ENCODE measurements at regions not wholly inside any gene's neighbourhood (a gene's known extent, or its start where the extent isn't known, plus 50 kb on each side); places are given as distances from the start of the nearest gene placed in this dataset.
"Not testable (repeated sequence)": the region's sequence is repeated elsewhere in the genome, so short reads cannot be mapped to it uniquely, and the experiment has no call there.

- peak; percentile 63 to 67 for DNase-seq
These were observed 107.2 kb upstream of the FOXA2 start for GRCh38 chr20:22691369-22692118.

- DNase-seq, result no peak
These were observed 107.7 kb upstream of the FOXA2 start for GRCh38 chr20:22692119-22692475.

DNA sequence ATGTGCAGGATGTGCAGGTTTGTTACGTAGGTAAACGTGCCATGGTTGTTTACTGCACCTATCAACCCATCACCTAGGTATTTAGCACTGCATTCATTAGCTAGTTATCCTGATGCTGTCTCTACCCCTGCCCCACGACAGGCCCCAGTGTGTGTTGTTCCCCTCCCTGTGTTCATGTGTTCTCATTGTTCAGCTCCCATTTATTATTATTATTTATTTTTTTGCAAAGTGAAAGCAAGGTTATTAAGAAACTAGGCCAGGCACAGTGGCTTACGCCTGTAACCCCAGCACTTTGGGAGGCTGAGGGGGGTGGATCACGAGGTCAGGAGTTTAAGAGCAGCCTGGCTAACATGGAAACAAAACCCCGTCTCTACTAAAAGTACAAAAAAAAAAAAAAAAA lies 108.2 kb upstream of the FOXA2 start:
- DNase-seq, result not testable (repeated sequence)

DNA sequence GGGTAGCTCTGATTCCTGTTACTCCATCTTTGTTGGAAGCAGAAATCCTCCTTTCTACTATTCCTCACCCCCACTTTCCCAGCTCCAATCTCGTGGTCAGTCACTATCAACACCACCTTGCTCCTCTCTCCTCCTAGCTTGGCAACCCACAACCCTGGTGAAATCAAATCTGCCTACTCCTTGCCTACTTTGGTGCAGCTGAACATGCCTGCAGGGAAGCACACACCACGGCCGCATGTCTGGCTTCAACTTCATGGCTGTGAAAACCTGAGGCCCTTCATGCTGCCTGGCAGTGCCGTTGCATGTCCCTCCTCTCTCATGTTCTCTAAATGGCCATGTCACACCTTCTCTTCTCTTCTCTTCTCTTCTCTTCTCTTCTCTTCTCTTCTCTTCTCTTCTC lies 112.4 kb upstream of the FOXA2 start:
- DNase-seq, result no peak

DNA sequence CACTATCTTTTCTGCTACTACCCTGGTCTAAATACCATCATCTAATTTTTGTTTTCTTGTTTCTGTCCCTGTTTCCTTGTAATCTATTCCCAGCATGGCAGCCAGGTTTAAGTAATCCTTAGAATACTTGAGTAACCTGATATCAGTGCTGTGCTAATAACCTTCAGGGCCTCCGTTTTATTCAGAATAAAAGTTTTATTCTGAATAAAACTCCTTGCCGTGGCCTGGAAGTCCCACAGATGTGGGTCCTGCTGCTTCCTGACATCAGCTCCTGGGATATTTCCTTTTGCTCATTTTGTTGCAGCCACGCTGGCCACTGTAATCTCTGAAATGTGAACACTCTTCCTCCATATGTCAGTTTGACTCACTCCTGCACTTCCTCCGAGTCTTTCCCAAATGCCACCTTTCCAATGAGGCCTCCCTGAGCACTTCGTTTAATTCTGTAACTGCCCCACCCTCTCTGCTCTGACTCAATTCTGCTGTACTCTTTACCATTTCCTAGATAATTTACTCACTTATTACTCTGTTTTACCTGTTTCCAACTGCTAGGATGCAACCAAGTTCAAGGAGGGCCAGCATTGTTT lies 114.0 kb upstream of the FOXA2 start:
- no peak for DNase-seq

GRCh38 chr20:22699396-22699795 lies 115.0 kb upstream of the FOXA2 start:
- DNase-seq, result no peak

DNA sequence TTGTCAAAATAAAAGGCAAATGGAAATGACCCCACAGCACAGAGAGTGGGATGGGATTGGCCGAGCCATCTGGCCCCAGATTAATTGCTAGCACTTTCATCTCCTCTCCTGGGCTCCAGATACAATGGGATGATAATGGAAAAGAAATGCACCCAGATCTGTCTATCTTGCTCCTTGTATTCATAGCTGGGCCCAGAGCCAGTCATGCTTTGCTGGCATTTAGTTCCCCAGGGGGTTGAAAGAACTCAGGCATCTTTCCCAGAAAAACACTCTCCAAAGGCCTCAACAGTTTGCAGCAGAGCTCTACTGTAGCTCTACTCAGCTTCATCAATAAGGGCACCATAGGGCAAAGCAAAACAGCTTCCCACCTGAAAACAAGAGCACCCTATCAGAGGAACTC lies 116.0 kb upstream of the FOXA2 start:
- DNase-seq, result no peak

DNA sequence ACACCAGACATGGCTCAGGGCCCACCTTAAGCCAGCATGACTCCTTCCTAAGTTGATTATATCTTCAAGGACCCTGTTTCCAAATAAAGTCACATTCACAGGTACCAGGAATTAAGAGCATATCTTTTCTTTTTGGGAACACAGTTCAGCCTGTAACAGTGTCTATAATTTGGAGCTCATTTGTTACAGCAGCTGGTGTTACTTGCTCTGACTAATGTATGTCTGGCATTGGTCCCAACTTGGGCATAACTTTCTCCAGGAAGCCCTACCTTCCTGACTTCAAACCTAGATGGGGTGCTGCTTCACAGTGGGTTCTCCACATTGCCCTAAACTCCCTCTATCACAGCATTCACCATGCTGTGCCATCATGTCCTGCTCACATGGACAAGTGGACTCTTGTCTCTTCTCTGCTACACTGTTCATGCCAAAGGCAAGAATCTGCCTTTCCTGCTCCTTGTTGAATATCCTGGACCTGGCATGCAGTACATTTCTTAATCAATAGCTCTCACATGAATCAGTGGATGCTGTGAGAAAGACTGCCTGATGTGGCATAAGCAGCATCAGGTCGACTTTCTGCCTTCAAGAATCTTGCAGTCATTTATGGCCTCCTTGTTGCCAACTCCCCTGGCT lies 117.4 kb upstream of the FOXA2 start:
- DNase-seq, result no peak

- DNase-seq, result no peak
These were observed 119.5 kb upstream of the FOXA2 start for GRCh38 chr20:22703843-22704242.

- DNase-seq, result no peak
These were observed 127.8 kb upstream of the FOXA2 start for GRCh38 chr20:22711971-22712755.

DNA sequence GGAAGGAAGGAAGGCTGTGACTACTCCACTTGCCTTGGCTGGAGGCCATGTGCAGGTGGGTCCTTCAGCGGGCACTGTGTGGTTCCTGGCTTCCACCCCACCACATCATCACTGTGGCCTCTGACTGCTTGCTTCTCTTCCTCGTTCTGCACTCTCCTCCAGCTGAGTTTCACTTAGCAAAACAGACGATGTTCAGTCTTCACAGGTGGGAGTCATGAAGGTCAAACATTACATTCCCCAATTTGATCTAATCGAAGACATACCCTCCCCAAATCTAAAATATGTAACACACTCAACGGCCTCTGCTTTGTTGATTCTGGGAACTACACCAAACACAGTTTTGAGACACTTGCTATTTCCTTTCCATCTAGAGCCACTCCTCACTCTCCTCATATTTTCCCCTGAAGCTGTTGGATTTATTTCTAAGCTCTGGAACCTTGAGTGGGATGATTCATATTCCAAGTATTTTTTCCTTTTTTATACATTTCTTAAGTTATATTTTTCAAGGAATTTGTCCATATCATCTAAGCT lies 132.5 kb upstream of the FOXA2 start:
- no peak for DNase-seq

- no peak for DNase-seq
These were observed 133.1 kb upstream of the FOXA2 start for GRCh38 chr20:22717466-22717865.

DNA sequence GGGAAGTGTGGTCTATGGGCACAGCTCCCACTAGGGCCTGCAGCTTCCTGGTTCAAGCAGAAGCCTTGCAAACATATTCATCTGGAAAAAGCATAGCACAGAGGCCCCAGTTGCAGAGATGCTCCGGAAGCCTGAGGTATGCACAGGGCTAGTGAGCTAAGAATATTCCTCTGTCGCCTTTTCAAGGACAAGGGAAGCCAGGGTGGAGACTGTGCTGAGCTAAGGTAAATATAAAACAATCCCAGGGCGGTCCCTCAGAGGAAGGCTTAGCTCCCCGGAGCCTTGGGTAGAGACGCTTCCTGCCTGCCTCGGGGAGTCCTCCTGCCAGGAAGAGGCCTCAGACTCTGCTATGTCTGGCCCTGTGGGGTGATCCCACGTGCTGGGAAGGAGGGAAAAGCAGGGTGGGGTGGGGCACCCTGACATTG lies 134.8 kb upstream of the FOXA2 start:
- DNase-seq, result no peak

GRCh38 chr20:22720206-22720605 lies 135.8 kb upstream of the FOXA2 start:
- no peak for DNase-seq

GRCh38 chr20:22722811-22723210 lies 138.4 kb upstream of the FOXA2 start:
- no peak for DNase-seq

DNA sequence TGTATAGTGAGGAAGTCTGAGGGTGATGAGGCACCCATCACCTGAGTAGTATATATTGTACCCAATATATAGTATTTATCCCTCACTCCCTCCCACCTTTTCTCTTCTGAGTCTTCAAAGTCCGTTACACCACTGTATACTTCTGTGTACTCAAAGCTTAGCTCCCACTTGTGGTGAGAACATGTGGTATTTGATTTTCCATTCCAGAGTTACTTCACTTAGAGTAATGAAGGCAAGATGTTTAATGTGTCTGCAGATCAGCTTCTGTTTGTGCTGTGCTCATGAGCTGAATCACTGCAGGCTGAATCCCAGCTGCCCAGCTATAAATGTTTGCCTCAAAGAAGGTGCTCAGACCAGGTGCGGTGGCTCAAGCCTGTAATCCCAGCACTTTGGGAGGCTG lies 139.3 kb upstream of the FOXA2 start:
- no peak for DNase-seq

GRCh38 chr20:22728146-22728745 lies 143.9 kb upstream of the FOXA2 start:
- DNase-seq, result no peak

DNA sequence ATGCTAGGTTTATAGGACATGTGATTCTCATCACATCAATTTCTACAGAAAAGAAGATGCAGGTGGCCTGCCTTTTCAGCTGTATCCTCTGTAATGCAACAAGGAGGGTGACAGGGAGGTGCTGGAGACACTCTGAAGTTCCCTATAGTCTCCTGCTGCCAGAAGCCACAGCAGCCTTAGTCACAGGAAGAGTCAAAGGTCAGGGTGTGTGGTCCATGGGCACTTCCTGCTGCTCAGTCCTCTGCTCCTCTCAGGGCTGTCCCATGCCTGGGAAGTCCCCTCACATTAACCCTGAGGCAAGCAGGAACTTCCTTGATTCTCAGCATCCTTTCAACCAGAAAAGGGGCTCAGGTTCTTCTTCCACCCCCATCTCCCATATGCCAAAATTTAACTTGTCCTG lies 144.8 kb upstream of the FOXA2 start:
- no peak for DNase-seq

GRCh38 chr20:22729616-22730236 lies 145.4 kb upstream of the FOXA2 start:
- no peak for DNase-seq

DNA sequence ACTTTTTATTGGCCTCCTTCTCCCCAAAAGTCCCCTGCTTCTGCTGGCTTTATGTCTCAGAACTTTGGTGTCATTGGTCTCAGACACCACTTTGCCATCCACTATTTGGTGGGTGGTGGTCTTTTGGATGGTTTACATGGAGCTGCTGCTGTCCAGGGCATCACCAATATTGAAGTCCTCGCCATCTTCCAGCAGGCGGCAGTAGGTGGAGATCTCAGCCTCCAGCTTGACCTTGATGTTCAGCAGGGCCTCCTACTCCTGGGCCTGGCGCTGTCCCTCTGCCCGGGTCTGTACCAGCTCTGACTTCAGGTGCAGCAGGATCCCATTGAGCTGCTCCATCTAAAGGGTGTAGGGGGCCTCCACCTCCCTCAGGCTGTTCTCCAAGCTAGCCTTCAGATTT lies 148.4 kb upstream of the FOXA2 start:
- DNase-seq, result no peak

- DNase-seq, result peak in 1 of 2 experiments; percentile 16
These were observed 150.7 kb upstream of the FOXA2 start for GRCh38 chr20:22734946-22735647.

GRCh38 chr20:22740829-22741228 lies 156.5 kb upstream of the FOXA2 start:
- no peak for DNase-seq
